Activated CD8-positive, alpha-beta memory T cell treated with anti-CD3 and anti-CD28 coated beads for 1 hour (primary cell): ENCODE measurements at regions not wholly inside any gene's neighbourhood (a gene's known extent, or its start where the extent isn't known, plus 50 kb on each side); places are given as distances from the start of the nearest gene placed in this dataset.
"Not testable (repeated sequence)": the region's sequence is repeated elsewhere in the genome, so short reads cannot be mapped to it uniquely, and the experiment has no call there.

Experiments
- DNase-seq, 2 donors: peaks; one replicate each; pipeline ENCODE4 v3.0.0-alpha.2; 2020; ENCODE audit warnings: low read depth in 1 of 2; ENCODE audit errors: extremely low read depth in 1 of 2

DNA sequence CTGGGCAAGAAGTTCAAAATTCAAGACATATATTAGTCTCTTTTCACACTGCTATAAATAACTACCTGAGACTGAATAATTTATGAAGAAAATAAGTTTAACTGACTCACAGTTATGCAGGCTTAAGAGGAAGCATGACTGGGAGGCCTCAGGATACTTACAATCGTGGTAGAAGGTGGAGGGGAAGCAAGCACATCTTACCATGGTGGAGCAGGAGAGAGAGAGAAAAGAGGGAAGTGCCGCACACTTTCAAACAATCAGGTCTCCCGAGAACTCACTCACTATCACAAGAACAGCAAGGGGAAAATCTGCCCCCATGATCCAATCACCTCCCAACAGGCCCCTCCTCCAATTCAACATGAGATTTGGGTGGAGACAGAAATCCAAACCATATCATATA lies 273.3 kb upstream of the RASGEF1B start:
- DNase-seq: no peak

DNA sequence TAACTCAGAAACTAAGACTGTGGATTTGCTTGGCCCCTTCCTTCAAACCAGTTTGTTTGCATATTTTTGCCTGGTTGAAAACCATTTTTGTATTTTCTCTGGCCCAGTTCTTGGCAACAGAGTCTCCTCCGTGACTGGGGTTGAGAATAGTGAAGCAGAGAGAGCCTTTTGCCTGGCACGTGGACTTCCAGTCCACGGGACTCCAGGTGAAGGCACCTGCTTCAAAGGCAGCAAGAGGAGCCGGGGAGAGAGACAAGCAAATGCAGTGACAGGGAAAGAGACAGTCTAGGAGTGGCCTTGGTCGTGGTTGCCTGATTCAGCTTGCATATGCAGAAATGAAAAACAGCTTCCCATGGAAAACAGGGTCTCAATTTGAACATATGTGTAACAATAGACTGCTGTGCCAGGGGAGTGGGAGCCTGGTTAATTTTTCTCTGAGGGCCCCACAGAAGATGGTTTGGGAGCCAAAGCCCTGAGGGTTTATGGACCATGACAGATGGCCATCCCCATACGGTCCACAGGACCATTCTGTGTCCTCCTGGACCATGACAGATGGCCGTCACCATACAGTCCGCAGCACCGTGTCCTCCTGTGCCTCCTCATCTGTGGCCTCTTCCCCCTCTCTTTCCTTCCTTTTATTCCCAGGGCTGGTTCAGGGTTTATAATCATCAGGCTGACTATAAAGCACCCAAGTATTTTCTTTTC lies 272.2 kb upstream of the RASGEF1B start:
- no peak for DNase-seq

DNA sequence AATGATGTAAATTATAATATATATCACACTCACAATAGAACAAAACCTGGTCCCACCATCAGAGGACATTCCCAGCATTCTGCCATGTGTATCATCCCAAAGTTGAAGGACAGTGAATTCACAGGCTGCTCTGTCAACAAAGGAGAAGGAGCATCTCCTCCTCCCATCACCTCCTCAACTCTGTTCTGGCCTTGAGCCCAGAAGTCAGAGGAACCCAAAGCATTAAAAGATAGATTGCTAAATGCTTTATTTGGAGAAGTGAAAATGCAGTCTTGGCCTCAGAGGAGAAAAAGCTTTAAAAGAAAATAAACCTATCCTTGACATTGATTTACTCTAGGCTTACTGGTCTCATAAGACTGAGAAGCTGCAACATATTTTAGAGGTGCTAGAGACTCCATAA lies 268.8 kb upstream of the RASGEF1B start:
- DNase-seq: no peak

DNA sequence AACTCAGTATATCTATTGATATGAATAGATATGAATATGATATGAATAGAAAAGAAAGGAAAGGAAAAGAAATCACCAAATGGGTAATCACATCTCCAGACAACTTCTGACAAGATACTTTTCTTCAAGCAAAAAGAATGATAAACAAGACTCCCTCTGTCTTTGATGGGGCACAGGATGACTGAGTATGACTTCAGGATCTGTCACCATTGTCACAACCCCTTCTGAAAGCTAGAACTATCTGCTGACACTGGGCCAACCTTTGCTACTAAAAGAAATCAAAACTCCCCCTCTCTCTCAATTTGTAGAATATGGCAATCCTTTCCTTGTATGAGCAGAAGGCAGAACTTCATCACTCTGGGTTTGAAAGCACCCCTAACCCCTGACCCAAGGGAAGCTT lies 267.2 kb upstream of the RASGEF1B start:
- no peak for DNase-seq

DNA sequence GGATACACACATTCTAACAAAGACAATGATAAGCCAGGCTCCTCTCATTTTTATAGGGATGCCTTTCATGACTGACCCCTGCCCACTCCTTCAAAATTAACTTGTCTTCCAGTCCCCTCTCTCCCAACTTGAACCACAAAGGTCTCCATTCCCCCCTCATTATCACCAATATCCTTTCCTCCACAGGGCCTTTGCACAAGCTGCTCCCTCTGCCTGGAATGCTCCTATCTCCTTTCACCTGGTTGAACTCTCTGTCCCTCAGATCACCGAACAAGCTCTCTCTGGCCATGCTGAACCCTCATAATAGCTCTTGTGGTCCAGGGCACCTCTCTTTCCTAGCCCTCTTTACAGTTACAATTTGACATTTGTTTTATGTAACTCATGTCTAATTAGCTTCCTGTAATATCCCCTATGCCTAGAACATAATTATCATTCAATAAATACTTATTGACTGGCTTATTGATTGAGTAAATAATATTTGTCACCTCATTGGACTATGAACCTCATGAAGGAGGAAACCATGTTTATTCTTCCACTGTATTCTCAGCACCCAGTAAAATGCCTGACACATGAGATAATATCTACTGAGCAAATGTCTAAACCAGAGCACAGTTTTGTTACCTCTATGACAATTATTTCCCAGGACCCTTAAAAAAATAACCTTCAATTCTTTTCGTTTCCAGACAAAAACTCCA lies 266.3 kb upstream of the RASGEF1B start:
- DNase-seq: no peak

DNA sequence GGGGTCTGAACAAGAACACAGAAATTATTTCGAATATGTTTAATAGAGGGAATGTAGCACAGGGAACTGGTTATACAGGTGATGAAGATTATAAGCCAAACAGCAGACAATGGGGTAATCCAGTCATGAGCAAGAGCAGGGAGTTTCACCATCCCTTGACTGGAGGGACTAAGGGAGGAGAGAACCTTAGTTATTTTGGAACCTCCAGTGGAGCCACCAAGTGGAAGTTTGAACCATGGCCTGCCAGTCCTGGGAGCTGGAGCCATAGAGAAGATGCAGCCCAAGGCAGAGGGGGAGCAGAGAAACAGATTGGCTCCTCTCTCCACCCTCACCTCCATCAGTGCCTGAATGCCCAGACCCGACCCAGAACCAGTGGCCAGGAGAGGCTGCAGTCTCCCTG lies 264.6 kb upstream of the RASGEF1B start:
- DNase-seq: no peak

DNA sequence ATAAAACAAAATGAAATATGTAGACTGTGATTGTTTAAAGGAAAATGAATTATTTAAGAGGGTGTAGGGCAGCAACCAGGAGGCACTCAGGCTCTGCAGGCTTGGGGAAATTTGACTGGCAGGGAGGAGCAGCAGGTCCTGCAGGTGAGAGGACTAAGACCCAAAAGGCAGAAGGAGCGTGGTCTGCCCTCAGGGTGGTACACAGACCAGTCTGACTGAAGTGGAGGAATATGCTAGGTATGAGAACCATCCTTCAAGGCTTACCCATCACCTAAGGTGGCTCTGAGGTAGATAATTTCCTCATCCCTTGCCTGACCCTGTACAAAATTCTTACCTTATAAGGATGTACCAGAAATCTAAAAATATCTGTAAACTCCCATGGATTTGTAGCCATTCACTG lies 261.3 kb upstream of the RASGEF1B start:
- no peak for DNase-seq

DNA sequence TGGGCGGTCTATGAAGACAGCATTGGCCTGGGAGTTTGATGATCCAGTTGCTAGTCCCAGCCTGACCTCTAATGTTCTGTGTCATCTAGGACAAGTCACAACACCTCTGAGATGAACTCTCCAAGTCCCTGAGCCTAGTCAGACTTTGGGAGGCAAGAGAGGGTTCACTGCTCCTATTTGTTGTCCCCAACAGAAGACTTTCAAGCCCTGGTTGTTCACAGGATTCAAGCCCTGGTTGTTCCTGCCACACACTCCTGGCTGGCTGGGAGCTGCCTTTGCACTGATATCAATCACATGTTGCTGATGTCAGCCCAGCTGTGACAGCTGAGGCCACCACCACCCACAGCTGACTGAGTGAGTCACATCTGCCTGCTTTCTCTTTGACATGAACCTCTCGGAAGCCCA lies 253.2 kb upstream of the RASGEF1B start:
- DNase-seq: peak in 1 of 2 donors; percentile 12

DNA sequence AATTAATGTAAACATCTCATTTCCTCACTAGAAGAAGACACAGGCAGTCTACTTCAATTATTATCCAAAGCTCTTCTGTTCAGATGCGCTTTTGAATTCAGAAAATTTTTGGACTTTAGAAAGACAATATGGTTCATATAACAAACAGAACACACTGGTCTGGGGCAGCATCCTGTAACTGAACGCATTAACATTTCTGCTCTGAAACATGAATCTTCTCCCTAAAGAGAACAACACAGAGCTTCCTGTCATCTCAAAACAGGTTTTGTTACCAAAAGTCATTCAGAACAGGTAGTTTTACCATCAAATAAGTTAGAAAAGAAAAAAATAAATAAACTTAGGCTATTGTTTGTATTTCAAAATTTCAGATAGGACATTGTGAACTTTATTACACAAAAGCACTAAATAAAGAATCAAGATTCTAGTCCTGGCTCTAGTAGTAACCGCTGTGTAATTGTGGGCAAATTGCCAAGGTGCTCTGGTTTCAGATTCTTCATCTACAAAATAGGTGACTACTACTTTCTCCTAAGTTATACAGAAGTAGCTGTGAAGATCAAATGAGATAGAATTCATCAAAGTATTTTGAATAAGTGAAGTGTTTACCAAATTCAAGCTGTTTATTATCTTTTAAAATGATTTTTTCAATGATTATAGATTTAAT lies 252.3 kb upstream of the RASGEF1B start:
- no peak for DNase-seq

DNA sequence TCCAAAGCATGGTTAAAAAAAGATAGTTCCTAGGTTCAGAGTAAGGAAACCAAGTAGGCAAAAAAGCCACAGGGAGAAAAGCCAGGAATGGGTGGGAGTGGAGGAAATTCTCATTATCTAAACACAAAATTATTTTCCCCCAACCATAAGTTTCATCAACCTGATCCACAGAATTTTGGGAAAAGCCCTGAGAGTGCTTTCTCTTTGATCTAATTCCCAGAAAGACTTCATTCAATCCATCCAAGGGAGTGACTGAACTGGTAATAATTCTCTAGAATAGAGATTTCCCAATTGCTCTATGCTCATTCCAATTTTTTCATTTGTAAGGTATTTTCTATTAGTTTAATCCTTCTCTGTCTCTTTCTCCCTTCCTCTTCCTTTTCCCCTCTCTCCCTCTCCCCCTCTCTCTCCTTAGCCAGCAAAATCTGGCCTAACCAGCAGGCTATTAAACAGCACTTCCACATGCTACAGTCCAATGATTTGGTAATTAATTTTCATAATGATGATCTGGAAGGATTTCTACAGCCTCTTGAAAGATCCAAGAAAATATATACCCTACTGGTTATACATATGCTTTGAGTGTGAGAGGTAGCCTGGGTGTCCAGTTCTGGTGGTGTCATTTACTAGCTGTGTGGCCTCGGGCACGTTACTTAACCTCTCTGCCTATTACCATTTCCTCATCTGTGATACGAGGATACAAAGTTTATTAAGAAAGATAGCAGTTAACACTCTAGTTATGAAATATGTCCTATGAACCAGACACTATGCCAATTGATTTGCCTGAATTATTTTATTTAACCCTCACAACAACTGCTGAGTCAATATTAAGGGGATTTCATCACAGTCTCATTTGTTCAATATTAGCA lies 251.5 kb upstream of the RASGEF1B start:
- no peak for DNase-seq

DNA sequence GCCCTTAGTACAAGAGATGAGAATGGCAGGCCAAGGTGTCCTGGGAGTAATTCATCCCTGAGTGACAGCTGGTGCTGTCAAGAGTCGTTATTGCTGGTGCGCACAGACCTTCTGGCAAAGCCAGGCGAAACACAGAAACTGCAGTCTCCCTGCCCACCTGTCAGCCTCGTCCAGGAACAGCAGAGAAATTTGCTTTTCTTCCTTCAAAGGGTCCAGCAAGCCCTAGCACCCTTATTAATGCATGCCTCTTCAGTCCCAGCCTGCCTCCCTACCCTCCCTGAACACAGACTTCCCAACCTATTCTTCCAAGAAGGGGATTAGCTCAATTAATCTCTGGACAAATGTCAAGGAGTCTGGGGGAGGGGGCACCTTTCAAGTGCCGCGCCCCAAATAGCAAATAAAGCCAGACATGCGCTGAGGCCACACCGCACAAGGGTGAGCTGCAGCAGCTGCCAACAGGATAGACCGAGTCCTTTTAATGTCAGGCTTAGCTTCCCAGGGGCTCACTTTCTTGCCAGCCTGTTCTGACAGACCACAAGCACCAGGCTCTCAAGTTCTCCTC lies 250.7 kb upstream of the RASGEF1B start:
- no peak for DNase-seq

DNA sequence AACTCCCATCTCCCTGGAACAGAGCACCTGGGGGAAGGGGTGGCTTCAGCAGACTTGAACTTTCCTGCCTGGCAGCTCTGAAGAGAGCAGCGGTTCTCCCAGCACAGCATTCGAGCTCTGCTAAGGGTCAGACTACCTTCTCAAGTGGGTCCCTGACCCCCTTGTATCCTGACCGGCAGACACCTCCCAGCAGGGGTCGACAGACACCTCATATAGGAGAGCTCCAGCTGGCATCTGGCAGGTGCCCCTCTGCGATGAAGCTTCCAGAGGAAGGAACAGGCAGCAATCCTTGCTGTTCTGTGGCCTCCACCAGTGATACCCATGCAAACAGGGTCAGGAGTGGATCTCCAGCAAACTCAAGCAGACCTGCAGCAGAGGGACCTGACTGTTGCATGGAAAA lies 244.1 kb upstream of the RASGEF1B start:
- no peak for DNase-seq

DNA sequence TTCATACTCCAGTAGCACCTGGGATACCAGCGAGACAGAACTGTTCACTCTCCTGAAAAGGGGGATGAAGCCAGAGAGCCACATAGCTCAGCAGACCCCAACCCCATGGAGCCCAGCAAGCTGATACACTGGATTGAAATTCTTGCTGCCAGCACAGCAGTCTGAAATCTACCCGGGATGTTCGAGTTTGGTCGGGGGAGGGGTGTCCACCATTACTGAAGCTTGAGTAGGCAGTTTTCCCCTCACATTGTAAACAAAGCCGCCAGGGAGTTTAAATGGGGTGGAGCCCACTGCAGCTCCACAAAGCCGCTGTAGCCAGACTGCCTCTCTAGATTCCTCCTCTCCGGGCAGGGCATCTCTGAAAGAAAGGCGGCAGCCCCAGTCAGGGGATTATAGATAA lies 243.7 kb upstream of the RASGEF1B start:
- DNase-seq: not testable (repeated sequence)

DNA sequence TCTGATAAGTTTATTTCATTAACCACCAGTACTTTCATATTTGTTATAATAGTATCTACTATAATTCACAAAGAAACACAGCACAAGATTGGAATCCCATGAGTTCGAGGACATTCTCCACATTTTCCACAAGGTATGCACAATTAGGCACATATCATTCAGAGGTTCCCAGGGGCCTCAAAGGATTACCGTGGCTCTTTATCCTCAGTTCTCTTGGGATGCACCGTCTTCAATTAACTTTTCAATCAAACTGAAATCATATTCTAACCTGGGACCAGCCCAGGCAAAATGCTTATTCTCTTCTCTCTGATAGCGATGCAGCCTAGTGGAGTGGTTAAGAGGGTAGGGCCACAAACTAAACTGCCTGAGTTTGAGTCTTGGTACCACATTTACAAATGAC lies 242.6 kb upstream of the RASGEF1B start:
- DNase-seq: no peak

DNA sequence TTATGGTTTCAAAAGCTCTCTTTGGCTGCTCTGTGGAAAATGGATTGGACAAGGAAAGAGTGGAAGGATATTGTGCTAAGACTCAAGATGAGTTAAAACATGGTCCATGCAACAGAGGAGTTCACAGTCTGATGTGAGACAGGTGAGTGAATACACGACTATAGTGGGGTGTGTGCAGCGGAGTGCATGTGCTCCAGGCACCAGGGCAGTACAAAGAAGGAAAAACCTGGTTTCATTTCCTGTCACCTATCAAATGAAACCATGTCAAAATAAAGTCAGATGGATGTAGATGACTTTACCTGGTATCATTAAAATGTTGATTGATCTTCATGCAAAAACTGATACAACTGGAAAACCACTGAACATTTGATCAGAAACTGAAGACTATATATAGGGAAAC lies 241.0 kb upstream of the RASGEF1B start:
- no peak for DNase-seq

DNA sequence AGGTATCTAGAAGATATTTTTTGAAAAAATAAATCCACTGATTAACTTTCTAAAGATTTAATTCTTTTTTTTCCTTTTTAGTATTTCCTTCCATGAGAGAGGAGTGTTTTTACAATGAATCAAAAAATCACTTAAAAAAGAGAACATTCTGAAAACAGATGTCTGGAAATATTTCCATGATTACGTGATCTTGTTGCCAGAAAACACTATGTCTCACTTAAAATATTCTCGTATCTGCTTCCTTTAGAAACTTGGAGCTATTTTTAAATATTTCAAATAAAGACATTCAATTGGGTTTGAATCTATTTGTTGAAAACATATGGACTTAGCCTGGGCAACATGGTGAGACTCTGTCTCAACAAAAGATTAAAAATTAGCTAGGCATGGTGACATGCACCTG lies 232.8 kb upstream of the RASGEF1B start:
- no peak for DNase-seq

DNA sequence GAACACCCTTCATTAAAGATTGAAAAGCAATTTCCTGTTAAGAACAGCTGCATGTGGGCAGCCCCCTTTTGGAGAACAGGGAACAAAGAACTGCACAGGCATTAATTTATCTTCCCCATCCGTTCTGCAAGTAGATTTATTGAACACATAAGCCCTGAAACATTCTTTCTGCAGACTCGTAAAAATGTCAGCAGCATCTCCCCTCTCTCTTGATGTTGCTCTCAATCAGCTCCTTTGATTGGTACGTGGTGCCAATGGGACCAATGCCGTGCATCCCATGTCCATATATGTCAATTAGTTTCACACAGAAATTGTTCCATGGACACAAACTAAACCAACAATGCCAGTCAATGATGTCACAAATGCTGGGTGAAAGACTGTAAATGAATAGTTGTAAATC lies 228.5 kb upstream of the RASGEF1B start:
- no peak for DNase-seq

DNA sequence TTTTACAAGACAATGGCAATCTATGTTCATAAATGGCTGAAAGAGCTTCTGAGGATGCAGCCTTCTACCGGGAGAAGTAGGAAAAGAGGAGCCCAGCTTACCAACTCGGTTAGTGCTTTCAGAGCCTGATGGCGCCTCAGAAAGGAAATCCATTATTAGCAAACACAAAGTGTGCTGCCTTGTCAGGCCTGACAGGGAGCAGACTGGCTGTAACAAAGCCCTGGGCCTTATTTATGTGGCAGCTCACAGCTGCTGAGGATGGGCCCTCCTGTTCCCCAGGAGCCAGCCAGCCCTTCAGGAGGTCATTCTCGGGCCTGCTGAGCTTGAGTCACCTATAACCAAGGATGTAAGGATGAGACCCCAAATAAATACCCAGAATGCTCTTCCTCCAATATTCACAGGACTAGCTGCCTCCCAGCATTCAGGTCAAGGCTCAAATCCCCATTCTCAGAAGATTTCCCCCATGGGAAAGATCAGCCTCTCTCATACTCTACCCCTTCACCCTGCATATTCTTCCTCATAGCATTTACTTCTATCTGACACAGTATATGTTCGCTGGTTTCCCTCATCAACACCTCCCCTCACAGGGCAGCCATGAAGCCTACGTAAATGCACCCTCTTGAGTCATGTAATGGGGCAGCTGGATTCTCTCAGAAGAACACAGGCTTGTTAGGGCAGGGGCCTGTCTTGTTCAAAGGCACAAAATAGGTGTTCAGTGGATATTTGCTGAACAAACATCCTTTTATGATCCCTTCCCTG lies 227.0 kb upstream of the RASGEF1B start:
- no peak for DNase-seq

DNA sequence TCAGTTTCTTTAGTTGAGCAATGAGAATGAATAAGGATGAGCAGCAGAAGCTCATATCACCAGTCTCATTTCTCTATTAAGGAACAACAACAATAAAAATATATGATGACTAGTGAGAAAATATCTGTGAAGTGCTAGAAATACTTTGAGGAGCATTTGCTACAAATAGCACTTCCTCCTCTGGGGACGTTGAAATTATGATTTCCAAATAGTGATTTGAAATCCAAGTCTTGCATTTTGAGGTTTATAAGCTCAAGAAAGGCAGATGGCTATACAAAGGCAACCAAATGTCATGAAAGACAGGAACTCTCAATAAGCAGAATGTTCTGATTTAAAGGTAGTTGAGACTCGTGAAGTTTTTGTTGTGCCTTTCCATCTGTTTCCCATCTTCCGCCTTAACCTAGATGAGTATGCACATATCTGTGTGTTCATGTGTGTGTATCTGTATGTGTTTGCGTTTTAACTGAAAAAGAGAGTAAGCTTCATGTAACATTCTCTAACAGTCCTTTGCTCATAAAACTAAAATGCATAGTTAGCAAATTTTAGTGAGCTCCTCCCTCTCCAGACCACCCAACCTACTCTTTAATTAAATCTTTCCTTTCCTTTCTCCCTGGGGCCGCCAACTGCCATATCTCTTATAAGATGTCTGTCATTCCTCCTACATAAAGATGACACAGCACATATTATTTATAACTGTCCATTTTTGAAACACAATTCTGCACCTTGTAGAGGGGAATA lies 222.6 kb upstream of the RASGEF1B start:
- no peak for DNase-seq

DNA sequence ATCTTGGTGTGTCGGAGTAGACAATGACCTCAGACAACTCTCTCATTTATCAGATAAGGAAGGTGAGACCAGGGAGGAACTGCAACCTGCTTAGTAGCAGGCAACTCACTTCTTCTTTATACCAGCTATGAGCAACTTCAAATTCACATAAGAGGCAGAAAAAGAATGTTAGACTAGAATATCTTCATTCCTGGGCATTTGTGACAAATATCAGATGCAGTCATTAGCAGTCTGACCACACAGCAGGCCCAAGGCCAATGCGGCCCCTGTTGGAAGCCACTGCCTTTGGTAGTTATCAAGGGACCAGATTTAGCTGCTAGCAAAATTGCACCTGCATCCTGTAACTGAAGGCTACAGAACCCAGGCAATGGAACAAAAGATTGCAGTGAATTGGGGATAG lies 219.2 kb upstream of the RASGEF1B start:
- DNase-seq: no peak
